Left hindlimb (tissue), 1 donor: ENCODE measurements at regions not wholly inside any gene's neighbourhood (a gene's known extent, or its start where the extent isn't known, plus 50 kb on each side); places are given as distances from the start of the nearest gene placed in this dataset.
"Not testable (repeated sequence)": the region's sequence is repeated elsewhere in the genome, so short reads cannot be mapped to it uniquely, and the experiment has no call there.

Experiments
- DNase-seq: peaks from one replicate; pipeline ENCODE4 v3.0.0-alpha.2; 2018

DNA sequence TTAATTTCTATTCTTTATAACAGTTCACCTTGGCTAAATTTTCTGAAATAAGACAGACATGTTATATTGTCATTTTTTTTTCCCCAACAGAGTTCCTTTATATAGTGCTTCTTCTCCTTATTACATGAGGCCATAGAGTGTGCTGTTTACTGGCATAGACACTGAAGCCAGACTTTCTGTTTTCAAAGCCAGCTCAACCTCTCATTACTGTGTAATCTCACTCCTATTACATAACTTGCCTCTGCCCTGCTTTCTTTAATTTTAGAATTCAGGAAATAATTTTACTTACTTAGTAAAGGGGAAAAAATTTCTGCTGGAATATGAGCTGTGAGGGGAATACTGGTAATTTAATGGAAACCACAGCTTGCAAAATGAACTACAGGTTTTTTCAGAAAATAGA is 1380.4 kb downstream of the SLITRK1 start:
- no peak for DNase-seq

DNA sequence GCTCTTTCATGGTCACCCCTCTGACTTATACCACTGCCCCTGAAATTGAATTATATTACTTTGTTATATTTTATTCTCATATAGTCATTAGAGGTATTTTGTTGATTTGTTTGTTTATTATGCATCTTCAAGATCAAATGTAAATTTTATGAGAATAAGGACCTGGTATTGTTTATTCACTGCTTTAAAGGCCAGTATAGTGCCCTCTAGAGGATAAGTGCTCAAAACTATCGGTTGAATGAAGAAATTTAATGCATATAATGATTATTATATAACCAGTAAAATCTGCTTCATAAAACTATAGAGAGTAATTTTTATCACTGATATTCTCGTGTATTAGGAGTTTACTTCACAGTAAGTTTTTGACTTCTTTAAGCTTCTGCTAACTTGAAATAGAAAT is 1401.9 kb downstream of the SLITRK1 start:
- DNase-seq: no peak

- DNase-seq: no peak
Observed at GRCh38 chr13:82477436-82477835, 1404.8 kb downstream of the SLITRK1 start.

GRCh38 chr13:82467626-82468025 is 1414.6 kb downstream of the SLITRK1 start:
- no peak for DNase-seq

- not testable (repeated sequence) for DNase-seq
Observed at GRCh38 chr13:82459575-82459974, 1422.7 kb downstream of the SLITRK1 start.

DNA sequence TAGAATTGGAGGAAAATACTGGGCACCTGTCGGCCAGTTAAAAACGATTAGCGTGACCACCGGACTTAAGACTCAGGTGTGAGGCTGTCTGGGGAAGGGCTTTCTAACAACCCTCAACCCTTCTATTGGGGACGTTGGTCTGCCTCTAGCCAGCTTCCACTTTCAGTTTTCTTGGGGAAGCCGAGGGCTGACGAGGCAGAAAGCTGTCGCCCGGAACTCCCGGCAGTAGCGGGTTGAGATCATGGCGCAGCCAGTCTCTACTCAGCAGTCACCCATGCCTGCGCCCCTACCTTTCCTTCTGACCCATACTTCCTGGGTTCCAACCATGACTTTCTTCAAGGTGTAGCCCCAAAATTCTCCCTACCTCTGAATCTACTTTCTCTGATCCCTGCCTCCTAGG is 1424.1 kb downstream of the SLITRK1 start:
- DNase-seq: no peak

DNA sequence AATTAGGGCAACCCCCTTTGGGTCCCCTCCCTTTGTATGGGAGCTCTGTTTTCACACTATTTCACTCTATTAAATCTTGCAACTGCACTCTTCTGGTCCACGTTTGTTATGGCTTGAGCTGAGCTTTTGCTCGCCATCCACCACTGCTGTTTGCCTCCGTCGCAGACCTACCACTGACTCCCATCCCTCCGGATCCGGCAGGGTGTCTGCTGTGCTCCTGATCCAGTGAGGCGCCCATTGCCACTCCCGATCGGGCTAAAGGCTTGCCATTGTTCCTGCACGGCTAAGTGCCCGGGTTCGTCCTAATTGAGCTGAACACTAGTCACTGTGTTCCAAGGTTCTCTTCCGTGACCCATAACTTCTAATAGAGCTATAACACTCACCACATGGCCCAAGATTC is 1424.7 kb downstream of the SLITRK1 start:
- DNase-seq: not testable (repeated sequence)

GRCh38 chr13:82447416-82448077 is 1434.7 kb downstream of the SLITRK1 start:
- no peak for DNase-seq

DNA sequence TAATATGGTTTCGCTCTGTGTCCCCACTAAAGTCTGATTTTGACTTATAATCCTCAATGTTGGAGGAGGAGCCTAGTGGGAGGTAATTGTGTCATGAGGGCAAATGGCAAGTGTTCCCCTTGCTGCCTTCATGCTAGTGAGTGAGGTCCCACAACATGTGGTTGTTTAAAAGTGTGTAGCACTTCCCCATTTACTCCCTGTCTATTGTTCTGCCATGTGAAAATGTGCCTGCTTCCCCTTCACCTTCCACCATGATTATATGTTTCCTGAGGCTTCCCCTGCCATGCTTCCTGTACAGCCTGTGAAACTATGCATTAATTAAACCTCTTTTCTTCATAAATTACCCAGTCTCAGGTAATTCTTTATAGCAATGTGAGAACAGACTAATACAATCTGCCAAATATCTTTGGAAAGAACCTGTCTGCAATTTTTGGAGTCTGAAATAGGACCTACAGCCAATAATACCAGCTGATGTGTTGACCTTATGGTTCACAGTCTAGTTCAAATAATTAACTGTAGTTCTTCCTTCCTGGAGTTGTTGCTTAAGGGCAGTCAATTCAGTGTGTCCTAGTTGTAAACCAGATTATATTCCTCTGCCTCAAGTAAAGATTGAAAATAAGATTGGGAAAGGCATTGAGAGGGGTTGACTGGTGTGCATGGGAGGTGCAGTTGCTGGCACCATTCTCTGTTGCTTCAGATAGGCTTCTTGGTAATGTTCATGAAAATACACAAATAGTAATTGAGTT is 1442.9 kb downstream of the SLITRK1 start:
- no peak for DNase-seq

- DNase-seq: no peak
Observed at GRCh38 chr13:82438320-82438719, 1444.0 kb downstream of the SLITRK1 start.

DNA sequence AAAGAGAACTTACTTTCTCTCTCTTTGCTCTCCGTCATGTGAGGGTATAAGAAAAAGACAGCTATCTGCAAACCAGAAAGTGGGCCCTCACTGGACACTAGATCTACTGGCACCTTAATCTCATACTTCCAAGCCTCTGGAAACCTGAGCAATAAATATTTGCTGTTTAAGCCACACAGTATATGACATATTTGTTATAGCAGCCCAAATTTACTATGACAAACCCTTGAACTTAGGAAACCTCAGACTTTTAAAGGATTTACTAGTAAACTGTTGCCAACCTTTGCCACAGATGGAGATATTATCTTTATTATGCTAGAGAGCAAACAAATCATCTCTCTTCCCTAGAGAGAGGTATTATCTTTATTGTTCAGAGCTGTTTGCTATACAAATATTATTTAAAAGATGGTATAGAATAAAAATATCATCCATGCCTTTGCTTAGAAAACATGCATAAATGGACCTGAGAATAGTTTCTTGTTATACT is 1446.1 kb downstream of the SLITRK1 start:
- DNase-seq: no peak

DNA sequence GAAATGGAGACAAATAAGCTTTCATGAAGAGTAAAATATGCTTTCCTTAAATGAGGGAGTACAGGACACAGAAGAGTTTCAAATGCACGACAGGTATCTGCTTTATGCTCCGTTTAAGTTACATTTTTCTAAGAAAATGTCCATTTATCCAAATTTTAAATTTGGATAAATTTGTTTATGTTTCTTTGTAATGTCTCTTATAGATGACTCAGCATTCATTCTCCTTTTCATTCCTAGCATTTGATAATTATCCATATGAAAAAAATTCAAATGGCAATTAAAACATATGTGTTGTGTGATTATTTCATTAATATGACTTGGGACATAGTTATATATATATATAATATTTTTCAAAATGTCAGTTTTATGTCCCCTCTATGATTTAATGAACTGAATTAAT is 1449.3 kb downstream of the SLITRK1 start:
- no peak for DNase-seq

DNA sequence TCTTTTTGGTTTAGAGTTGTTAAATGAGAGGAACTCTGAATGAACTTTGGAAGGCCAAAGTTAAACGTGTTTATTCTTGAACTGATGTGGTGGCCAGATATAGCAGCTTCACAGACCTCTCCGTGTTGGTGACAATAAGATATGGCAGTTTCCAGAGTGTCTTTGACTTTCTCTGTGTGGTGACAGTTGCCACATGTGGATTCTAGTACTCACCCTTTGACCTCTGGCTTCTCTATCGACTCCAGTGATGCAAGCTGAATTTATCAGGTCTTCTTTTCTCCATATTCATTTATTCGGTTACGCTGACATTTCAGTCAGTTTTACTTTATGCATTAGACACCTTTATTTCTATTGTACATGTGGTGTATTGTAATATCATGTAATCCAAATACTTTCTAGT is 1469.5 kb downstream of the SLITRK1 start:
- no peak for DNase-seq

- DNase-seq: no peak
Observed at GRCh38 chr13:82407321-82407720, 1475.0 kb downstream of the SLITRK1 start.

DNA sequence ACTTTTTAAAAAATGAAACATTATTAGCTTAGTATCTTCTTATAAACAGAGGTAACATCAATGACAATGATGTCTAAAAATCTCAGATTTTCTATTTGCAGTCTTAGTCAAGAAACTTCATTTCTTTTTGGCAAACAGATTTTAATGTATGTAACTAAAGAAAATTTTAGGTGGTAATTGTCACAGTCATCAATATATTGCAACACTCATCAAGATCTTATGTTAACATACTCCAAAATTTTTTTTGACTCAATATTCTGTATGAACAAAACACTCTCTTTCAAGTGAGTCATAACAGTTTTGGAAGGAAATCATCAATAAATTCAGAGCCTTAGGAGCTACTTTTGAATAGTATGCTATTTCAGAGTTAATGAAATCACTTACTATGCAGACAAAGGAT is 1507.6 kb downstream of the SLITRK1 start:
- DNase-seq: no peak

DNA sequence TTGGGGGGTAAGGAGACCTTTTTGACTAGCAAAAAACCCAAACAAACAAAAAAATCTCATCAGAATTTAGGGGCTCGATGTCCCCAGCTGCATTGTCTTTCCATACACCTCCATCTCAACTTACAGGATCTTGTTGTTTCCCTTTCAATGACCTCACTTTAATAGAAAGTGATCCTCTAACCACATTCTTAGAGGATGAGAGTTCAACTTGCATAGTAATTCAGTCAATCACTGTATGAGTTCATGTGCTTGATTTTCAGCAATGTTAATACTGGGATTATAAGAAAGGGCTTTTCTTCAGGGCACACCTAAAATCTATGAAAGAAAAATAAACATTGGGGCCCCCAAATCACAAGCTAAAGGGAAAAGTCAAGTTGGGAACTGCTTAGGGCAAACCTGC is 1512.0 kb downstream of the SLITRK1 start:
- DNase-seq: no peak

DNA sequence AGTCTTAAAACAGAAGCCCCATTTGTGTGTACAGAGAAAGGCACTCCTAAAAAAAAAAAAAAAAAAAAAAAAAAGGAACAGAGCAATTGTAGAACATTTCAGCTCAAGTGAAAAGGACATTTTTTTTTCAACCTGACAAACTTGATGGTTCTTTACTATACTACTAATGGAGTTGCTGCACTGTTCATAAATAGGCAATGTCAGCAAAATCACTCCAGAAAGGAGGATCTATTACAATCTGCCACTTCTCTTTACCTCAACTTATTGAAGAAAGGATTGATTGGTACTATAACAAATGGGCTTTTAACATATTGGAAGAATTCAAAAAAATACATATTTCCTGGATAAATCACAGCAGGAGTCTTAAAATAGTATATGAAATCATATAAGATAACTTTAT is 1517.7 kb downstream of the SLITRK1 start:
- no peak for DNase-seq

- no peak for DNase-seq
Observed at GRCh38 chr13:82358284-82358683, 1524.0 kb downstream of the SLITRK1 start.

DNA sequence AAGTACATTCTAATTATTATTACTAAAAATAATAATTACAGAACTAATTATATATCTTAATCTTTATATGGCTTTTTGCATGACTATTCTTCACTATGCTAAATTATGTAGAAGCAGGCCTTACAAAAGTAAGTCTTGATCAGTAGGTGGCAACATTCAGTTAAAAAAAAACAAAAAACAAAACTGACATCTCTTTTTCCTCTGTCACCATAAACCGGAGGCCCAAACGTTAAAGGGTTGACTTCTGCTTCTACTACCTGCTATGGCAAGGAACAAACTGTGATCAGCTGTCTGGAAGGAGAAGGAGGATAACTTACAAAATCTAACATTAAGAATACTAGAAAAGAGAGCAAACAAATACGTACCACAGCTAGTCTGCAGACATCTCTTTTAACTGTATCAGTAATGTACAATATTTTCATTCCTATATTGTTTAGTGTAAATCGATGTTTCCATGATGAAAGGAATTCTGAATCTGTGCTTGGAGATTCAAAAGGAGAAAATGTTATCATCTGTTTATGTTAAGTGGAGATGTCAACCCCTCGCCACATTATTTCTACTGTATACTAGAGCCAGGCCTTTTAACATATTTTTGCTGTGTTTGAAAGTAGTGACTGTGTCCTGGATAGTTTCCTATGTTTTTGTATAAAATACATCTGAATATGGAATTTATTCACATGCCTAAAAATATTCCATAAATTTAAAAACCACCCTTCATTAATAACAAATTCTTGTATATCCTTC is 1525.4 kb downstream of the SLITRK1 start:
- DNase-seq: no peak

GRCh38 chr13:82344867-82345266 is 1537.4 kb downstream of the SLITRK1 start:
- DNase-seq: no peak

DNA sequence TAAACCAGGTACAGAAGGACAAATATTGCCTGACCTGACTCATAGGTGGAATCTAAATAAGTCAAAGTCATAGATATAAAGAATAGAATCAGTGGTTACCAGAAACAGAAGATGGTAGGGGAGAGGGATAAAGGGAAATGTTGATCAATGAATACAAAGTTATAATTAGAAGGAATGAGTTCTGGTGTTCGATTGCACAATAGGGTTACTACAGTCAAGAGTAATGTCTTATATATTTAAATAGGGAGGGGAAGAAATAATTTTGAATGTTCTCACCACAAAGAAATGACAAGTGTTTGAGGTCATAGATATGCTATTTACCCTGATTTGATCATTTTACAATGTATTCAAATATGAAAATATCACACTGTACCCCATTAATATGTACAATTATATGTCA is 1541.2 kb downstream of the SLITRK1 start:
- DNase-seq: no peak

DNA sequence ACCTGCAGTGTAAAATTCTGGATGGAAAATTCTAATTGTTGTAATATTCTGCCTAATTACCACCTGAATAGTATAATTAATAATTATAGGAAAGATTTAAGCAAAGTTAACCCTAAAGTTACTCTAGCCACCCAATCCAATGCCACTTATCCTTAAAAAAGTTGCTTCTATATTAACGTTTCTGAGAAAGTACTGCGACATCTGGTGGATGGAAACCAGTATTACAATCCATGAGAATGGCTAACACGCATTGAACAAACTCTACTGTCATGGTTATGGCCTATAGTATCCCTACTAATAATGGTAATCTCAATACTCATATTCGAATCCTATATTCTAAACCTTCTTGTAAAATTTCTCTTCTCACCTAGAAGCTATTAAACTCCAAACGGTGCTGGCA is 1551.8 kb downstream of the SLITRK1 start:
- DNase-seq: no peak

GRCh38 chr13:82323101-82323500 is 1559.2 kb downstream of the SLITRK1 start:
- DNase-seq: no peak

- DNase-seq: no peak
Observed at GRCh38 chr13:82305588-82305987, 1576.7 kb downstream of the SLITRK1 start.
